Mammary epithelial cell (primary cell): ENCODE measurements at regions not wholly inside any gene's neighbourhood (a gene's known extent, or its start where the extent isn't known, plus 50 kb on each side); places are given as distances from the start of the nearest gene placed in this dataset.

Experiments
- EZH2 ChIP-seq: IDR thresholded peaks from 2 replicates; pipeline ENCODE4 v1.6.1; 2012; ENCODE audit warnings: low read length, inconsistent platforms, borderline replicate concordance
- TF ChIP-seq, protein P1 (sequence below), 2 donors: IDR thresholded peaks in 1 of 2; conservative IDR thresholded peaks in 1 of 2; 2 replicates each; pipeline ENCODE4 v1.5.1; 2011 to 2012; ENCODE audit warnings: inconsistent platforms in 2 of 2, low read length in 2 of 2, mild to moderate bottlenecking in 2 of 2, control low read depth in 1 of 2, low read depth in 1 of 2; ENCODE audit not compliant: insufficient read depth in 1 of 2; ENCODE audit errors: extremely low read depth in 1 of 2

GRCh38 chr11:97972731-97973130, 1048.0 kb upstream of the CNTN5 start:
- TF ChIP-seq, protein P1, sequence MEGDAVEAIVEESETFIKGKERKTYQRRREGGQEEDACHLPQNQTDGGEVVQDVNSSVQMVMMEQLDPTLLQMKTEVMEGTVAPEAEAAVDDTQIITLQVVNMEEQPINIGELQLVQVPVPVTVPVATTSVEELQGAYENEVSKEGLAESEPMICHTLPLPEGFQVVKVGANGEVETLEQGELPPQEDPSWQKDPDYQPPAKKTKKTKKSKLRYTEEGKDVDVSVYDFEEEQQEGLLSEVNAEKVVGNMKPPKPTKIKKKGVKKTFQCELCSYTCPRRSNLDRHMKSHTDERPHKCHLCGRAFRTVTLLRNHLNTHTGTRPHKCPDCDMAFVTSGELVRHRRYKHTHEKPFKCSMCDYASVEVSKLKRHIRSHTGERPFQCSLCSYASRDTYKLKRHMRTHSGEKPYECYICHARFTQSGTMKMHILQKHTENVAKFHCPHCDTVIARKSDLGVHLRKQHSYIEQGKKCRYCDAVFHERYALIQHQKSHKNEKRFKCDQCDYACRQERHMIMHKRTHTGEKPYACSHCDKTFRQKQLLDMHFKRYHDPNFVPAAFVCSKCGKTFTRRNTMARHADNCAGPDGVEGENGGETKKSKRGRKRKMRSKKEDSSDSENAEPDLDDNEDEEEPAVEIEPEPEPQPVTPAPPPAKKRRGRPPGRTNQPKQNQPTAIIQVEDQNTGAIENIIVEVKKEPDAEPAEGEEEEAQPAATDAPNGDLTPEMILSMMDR (conservative IDR thresholded peaks at IDR 0.05 in 1 of 2, IDR thresholded peaks at IDR 0.05 in 1 of 2; ENCODE audit: extremely low read depth in 1 of 2, insufficient read depth in 1 of 2, low read depth in 1 of 2, low read length in 2 of 2) = no peak
- no peak for TF ChIP-seq EZH2
